ENCODE measurements at regions not wholly inside any gene's neighbourhood (a gene's known extent, or its start where the extent isn't known, plus 50 kb on each side); places are given as distances from the start of the nearest gene placed in this dataset.

DNA sequence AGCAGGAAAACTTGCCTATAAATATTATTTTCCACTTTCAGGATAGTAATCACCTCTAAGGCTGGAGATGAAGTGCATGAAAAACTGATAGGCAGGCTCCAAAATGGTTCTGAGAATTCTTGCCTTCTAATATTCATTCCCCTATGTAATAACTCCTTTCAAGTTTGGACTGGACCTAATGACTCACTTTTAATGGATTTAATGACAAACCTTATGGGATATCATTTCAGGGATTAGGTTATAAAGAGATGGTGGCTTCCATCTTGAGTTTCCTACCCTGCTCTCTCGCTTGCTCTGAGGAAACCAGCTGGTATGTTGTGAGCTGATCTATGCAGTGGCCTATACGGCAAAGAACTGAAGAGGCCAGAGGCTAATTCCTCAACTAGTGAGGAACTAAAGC lies 192.0 kb downstream of the BCHE start:
- ChIA-PET CTCF (no interaction called here), POLR2A (no interaction called here)
- TF ChIP-seq, protein P1, sequence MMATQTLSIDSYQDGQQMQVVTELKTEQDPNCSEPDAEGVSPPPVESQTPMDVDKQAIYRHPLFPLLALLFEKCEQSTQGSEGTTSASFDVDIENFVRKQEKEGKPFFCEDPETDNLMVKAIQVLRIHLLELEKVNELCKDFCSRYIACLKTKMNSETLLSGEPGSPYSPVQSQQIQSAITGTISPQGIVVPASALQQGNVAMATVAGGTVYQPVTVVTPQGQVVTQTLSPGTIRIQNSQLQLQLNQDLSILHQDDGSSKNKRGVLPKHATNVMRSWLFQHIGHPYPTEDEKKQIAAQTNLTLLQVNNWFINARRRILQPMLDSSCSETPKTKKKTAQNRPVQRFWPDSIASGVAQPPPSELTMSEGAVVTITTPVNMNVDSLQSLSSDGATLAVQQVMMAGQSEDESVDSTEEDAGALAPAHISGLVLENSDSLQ (IDR thresholded peaks at IDR 0.05): no peak
- TF ChIP-seq FOXM1 (IDR thresholded peaks at IDR 0.05; ENCODE audit: borderline replicate concordance): no peak
- TF ChIP-seq NFRKB (IDR thresholded peaks at IDR 0.05): no peak
- TF ChIP-seq L3MBTL2 (conservative IDR thresholded peaks at IDR 0.05): no peak
- TF ChIP-seq ELF4 (IDR thresholded peaks at IDR 0.05): no peak
- no peak for TF ChIP-seq FOXA1 (IDR thresholded peaks at IDR 0.05)
- TF ChIP-seq ARNT (IDR thresholded peaks at IDR 0.05): no peak
- DNase-seq (ENCODE audit: extremely low spot score): no peak

DNA sequence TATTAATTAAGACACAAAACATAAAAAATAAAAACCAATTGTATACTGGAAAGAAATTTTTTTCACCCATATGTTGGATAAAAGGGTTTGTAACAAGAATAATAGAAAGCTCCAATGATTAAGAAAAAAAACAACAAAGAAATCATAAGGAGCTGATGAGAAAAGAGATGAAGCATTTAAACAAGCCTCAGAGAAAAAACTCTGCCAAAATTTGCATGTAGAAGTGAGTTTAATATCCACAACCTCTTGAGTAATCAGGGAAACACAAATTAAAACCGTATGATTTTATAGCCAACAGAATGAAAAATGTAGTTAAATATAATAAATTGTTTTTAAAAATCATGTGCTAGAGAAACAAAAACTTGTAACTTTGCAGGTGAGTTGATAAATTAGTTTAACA lies 192.9 kb downstream of the BCHE start:
- ChIA-PET CTCF (no interaction called here), POLR2A (no interaction called here)
- TF ChIP-seq FOXM1 (IDR thresholded peaks at IDR 0.05; ENCODE audit: borderline replicate concordance) (no peak), SP1 (IDR thresholded peaks at IDR 0.05) (no peak), FOXA1 (IDR thresholded peaks at IDR 0.05) (no peak), SUZ12 (IDR thresholded peaks at IDR 0.05) (no peak), ARNT (IDR thresholded peaks at IDR 0.05) (no peak), FOXK2 (IDR thresholded peaks at IDR 0.05) (no peak), TARDBP (IDR thresholded peaks at IDR 0.05) (no peak), L3MBTL2 (conservative IDR thresholded peaks at IDR 0.05) (no peak), BHLHE40 (IDR thresholded peaks at IDR 0.05; ENCODE audit: borderline replicate concordance) (no peak), ELF4 (IDR thresholded peaks at IDR 0.05) (no peak), CTBP1 (IDR thresholded peaks at IDR 0.05; ENCODE audit: borderline replicate concordance) (no peak), ZNF384 (IDR thresholded peaks at IDR 0.05) (no peak), HDGF (IDR thresholded peaks at IDR 0.05; ENCODE audit: borderline replicate concordance) (no peak), LEF1 (IDR thresholded peaks at IDR 0.05; ENCODE audit: borderline replicate concordance) (no peak), NFRKB (IDR thresholded peaks at IDR 0.05) (no peak)
- TF ChIP-seq, protein P1 (IDR thresholded peaks at IDR 0.05): no peak
- DNase-seq (ENCODE audit: extremely low spot score): no peak

DNA sequence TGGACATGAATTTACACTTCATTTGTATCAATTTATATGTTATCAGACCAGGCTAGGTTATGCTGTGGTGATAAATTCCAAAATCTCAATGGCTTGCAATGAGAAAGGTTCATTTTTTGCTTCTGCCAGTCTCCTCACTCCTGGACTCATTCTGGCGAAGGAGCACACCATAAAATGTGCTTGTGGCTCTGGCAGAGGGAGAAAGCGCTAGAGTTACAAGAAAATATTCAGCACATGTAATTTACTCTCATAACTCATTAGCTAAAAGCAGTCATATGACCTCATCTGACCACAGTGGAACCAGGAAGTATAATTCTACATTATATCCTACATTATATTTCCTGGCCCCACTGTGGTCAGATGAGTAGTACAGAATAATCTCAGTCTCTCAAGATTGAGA lies 193.8 kb downstream of the BCHE start:
- CTCF ChIA-PET: no interaction called here
- TF ChIP-seq TARDBP (IDR thresholded peaks at IDR 0.05): no peak
- no peak for TF ChIP-seq ARNT (IDR thresholded peaks at IDR 0.05)
- TF ChIP-seq NFRKB (IDR thresholded peaks at IDR 0.05): no peak
- TF ChIP-seq, protein P1 (IDR thresholded peaks at IDR 0.05): no peak
- TF ChIP-seq L3MBTL2 (conservative IDR thresholded peaks at IDR 0.05): no peak
- TF ChIP-seq ZNF384 (IDR thresholded peaks at IDR 0.05): no peak
- no peak for TF ChIP-seq FOXA1 (IDR thresholded peaks at IDR 0.05)
- no peak for TF ChIP-seq CTBP1 (IDR thresholded peaks at IDR 0.05; ENCODE audit: borderline replicate concordance)
- no peak for TF ChIP-seq SP1 (IDR thresholded peaks at IDR 0.05)
- no peak for TF ChIP-seq FOXK2 (IDR thresholded peaks at IDR 0.05)
- TF ChIP-seq ELF4 (IDR thresholded peaks at IDR 0.05): no peak
- TF ChIP-seq FOXM1 (IDR thresholded peaks at IDR 0.05; ENCODE audit: borderline replicate concordance): no peak
- no peak for TF ChIP-seq BHLHE40 (IDR thresholded peaks at IDR 0.05; ENCODE audit: borderline replicate concordance)
- TF ChIP-seq HDGF (IDR thresholded peaks at IDR 0.05; ENCODE audit: borderline replicate concordance): no peak
- TF ChIP-seq SUZ12 (IDR thresholded peaks at IDR 0.05): no peak
- POLR2A ChIA-PET: no interaction called here
- no peak for DNase-seq (ENCODE audit: extremely low spot score)

DNA sequence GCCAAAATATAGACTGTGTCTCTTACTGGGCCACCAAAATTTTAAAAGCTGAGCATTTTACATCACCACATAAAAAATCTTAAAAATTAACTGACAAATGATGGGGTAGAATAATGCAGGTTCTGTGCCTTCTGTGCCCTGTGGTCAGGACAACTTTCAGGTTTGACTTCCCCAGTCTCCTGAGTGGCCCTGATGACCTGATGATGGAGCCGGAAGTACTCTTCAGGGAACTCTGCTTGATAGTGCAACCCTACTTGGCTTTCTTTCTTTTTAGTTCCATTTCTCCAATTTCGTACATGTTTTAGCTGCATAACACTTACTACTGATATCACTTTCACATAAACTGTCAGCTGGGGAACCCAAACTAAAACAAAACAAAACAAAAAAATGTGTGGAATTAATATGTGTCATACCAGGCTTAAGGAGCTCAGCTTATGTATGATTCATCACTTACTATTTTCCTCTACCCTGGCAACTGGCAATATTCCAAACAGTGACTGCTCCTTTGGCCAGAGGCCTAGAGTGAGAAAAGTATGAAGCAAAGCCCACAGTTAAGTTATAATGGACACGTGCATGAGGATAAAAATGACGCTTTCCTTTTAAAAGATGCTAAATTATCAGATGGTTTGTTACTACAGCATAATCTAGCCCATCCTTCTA lies 194.3 kb downstream of the BCHE start:
- POLR2A ChIA-PET: no interaction called here
- DNase-seq (ENCODE audit: extremely low spot score): no peak
- TF ChIP-seq FOXA1 (IDR thresholded peaks at IDR 0.05) (no peak), NFRKB (IDR thresholded peaks at IDR 0.05) (no peak), L3MBTL2 (conservative IDR thresholded peaks at IDR 0.05) (peak; percentile 38; the same call in 1 of the 2 replicates)
- TF ChIP-seq, protein P1 (IDR thresholded peaks at IDR 0.05): no peak
- CTCF ChIA-PET: no interaction called here

DNA sequence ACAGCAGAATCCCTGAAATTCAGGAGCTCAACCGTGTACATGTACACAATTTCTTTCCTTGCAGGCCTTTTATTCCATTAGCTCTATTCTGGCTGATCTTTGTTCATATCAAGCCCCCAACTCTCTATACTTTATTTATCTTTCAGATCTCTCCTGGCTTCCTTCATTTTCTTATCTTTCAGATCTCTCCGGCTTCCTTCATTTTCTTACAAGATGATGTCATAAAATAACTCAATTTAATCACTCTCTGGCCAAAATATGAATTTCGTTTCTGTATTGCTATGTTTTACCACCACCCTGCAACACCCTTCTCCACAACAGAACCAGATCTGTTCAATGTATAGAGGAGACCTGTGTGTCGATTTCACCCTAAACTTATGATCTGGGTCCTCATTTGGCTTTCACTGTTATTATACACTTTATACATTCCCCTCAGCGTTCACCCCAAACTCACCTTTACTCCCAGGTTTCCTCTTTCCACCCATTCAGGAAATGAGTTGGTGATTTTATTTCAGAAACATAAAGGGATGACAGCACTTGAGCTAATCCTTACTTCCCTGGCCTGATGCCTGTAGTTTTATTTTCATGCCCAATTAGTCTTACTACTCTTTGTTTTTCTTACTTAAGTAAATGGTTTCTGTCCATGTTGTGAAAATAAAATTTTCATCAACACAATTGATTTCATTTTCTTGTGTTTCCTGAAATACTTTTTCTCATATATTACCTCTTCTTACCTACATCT lies 195.5 kb downstream of the BCHE start:
- DNase-seq (ENCODE audit: extremely low spot score): no peak

More for the DNA sequence above, 195.5 kb downstream of the BCHE start:
- TF ChIP-seq, protein P1 (IDR thresholded peaks at IDR 0.05): no peak
- TF ChIP-seq LEF1 (IDR thresholded peaks at IDR 0.05; ENCODE audit: borderline replicate concordance) (no peak), HDGF (IDR thresholded peaks at IDR 0.05; ENCODE audit: borderline replicate concordance) (no peak)
- CTCF ChIA-PET: no interaction called here
- POLR2A ChIA-PET: no interaction called here

All from HEK293T (cell line).